Gastrocnemius medialis (tissue), 4 donors: ENCODE measurements at regions not wholly inside any gene's neighbourhood (a gene's known extent, or its start where the extent isn't known, plus 50 kb on each side); places are given as distances from the start of the nearest gene placed in this dataset.
A peak's percentile ranks its signal among the peaks of the same experiment; 100 is the strongest.

Experiments used
- ATAC-seq, 2 donors: fragments of 150-250 bp; one replicate each; pipeline ENCODE4 v1.9.1; 2016
- DNase-seq, 2 donors: peaks; one replicate each; pipeline ENCODE4 v3.0.0-alpha.2; 2019
- H3K27ac ChIP-seq, 4 donors: fragments of 200-600 bp; sonication (generic); 1 replicate in 1 of 4; 2 replicates in 3 of 4; pipeline ENCODE4 v1.5.1; 2016 to 2018; ENCODE audit warnings: mild to moderate bottlenecking in 2 of 4, moderate library complexity in 1 of 4
- H3K27me3 ChIP-seq, 3 donors: fragments of 200-600 bp; sonication (generic) in 2 of 3; 1 replicate in 1 of 3; 2 replicates in 2 of 3; pipeline versions ENCODE4 v1.5.1 to v1.6.0; 2016 to 2019; ENCODE audit warnings: mild to moderate bottlenecking in 1 of 3, moderate library complexity in 1 of 3
- H3K36me3 ChIP-seq, 2 donors: fragments of 200-600 bp; sonication (generic) in 1 of 2; one replicate each; pipeline ENCODE4 v1.5.1; 2017 to 2018
- H3K4me1 ChIP-seq, 2 donors: fragments of 200-600 bp; sonication (generic) in 1 of 2; one replicate each; pipeline ENCODE4 v1.5.1; 2016 to 2017; ENCODE audit warnings: mild to moderate bottlenecking in 2 of 2
- H3K4me3 ChIP-seq, 4 donors: fragments of 200-600 bp; sonication (generic) in 3 of 4; 1 replicate in 1 of 4; 2 replicates in 3 of 4; pipeline ENCODE4 v1.5.1; 2016 to 2019; ENCODE audit warnings: mild to moderate bottlenecking in 2 of 4
- H3K9me3 ChIP-seq, 3 donors: fragments of 200-600 bp; sonication (generic) in 2 of 3; 1 replicate in 1 of 3; 2 replicates in 2 of 3; pipeline ENCODE4 v1.5.1; 2016 to 2019
- POLR2A ChIP-seq, 2 donors: fragments of 450-650 bp; IDR thresholded peaks; one replicate each; pipeline ENCODE4 v1.6.1; 2017; ENCODE audit warnings: antibody characterized with exemption in 2 of 2, mild to moderate bottlenecking in 2 of 2, moderate library complexity in 2 of 2
- in situ Hi-C, 4 donors: fragments of 200-750 bp; cut with MboI; loops; one replicate each; pipeline versions ENCODE4 v1.15.0 to v1.8.0; 2017; ENCODE audit warnings: low sequenced_read_pairs in 4 of 4
- intact Hi-C: fragments of 100-400 bp; cut with DNase I; formaldehyde crosslinking; loops from one replicate; pipeline ENCODE4 v1.15.1; 2023; ENCODE audit warnings: low total_unique reads
- microRNA counts, 2 donors: library from miRNA; unstranded; fragments of <30 nt; microRNA quantifications; one replicate each; lab custom pipeline; 2016
- microRNA-seq, 2 donors: library from miRNA; unstranded; fragments of <30 nt; microRNA quantifications; one replicate each; pipeline ENCODE4, GENCODE V29; 2016; ENCODE audit warnings: borderline replicate concordance in 2 of 2
- TF ChIP-seq, protein P1 (sequence below), 5 experiments: fragments of 450-650 bp in 3 of 5; fragments of 200-600 bp in 2 of 5; sonication (generic) in 2 of 5; IDR thresholded peaks in 4 of 5; conservative IDR thresholded peaks in 1 of 5; 1 replicate in 4 of 5; 2 replicates in 1 of 5; pipeline ENCODE4 v1.5.1; 2016 to 2019; ENCODE audit warnings: antibody characterized with exemption in 5 of 5, mild to moderate bottlenecking in 3 of 5, moderate library complexity in 3 of 5

DNA sequence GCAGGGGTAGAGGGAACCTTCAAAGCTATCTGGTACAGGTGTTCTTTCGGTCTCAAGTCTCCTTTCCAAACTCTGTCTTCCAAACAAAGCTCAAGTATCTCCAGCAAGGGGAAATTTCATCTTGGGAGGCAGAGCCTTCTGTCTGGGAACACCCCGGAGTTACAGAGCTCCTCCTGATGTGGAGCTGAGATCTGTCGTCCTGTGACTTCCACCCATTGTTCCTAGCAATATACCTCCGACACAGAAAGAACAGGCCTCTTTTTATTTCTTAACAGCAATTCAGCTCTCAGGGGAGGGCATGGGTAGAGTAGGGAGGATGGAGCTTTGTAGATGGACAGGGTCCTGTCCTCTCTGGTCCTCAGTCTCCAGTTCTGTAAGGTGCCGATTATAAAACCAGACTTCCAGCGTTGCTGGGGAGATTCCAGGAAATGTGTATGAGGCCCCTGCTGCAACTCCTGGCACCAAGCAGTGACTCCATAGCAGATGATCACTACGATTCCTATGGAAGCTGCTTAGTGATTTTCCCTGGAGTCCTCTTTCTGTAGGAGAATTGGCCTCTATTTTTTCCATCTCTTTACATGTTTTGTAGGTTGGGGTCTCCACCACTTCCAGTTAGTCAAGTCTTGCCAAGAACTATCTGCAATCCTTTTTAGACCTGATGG is 56.0 kb upstream of the ARGLU1 start:
- Histone ChIP-seq H3K4me3 (no peak overlapping the region), H3K4me1 (no peaks in the 10 kb centered on the region), H3K36me3 (no peaks in the 10 kb centered on the region), H3K27me3 (peaks cover 0 to 4% (median 0%) of the 10 kb centered on the region in 3 donors), H3K9me3 (no peaks in the 10 kb centered on the region), H3K27ac (peak overlapping the region; percentile 14 to 61 (median 54))
- intact Hi-C loops = loop anchor here (5.0 kb wide), 1 partner anchor 87 kb away; the partner anchor contains the start of gene EFNB2
- TF ChIP-seq, protein P1, sequence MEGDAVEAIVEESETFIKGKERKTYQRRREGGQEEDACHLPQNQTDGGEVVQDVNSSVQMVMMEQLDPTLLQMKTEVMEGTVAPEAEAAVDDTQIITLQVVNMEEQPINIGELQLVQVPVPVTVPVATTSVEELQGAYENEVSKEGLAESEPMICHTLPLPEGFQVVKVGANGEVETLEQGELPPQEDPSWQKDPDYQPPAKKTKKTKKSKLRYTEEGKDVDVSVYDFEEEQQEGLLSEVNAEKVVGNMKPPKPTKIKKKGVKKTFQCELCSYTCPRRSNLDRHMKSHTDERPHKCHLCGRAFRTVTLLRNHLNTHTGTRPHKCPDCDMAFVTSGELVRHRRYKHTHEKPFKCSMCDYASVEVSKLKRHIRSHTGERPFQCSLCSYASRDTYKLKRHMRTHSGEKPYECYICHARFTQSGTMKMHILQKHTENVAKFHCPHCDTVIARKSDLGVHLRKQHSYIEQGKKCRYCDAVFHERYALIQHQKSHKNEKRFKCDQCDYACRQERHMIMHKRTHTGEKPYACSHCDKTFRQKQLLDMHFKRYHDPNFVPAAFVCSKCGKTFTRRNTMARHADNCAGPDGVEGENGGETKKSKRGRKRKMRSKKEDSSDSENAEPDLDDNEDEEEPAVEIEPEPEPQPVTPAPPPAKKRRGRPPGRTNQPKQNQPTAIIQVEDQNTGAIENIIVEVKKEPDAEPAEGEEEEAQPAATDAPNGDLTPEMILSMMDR (IDR thresholded peaks at IDR 0.05 in 4 of 5, conservative IDR thresholded peaks at IDR 0.05 in 1 of 5) = no peak
- TF ChIP-seq POLR2A (IDR thresholded peaks at IDR 0.05) = no peak
- in situ Hi-C loops = no loop called here
- DNase-seq (no peak), ATAC-seq (peak; percentile 39 to 50)

DNA sequence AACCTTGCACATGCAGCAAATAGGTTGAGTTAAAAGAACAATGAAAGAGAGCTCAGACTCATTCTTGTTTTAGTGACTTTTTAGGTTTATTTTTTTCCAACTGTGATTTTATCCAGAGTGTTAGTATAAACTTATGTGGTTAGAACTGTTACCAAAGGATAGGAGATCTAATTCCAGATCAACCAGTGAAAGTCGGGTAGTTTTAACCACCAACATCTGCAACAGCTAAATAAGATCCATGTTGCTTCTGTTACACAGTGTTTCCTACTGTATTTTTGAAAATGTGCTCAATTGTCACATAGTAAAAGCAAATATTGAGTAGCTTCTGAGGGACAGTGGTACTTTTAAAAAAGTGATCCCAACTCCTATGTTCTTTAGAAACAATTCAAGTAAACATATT is 53.9 kb upstream of the ARGLU1 start:
- no peak overlapping the region for H3K4me3 ChIP-seq
- H3K9me3 ChIP-seq = no peaks in the 10 kb centered on the region
- intact Hi-C loops = loop anchor here (5.0 kb wide), 1 partner anchor 85 kb away; the partner anchor contains the start of gene EFNB2
- H3K27me3 ChIP-seq = peaks cover 0 to 4% (median 0%) of the 10 kb centered on the region in 3 donors
- DNase-seq = no peak
- H3K4me1 ChIP-seq = no peaks in the 10 kb centered on the region
- no peak for TF ChIP-seq POLR2A (IDR thresholded peaks at IDR 0.05)
- TF ChIP-seq, protein P1 (IDR thresholded peaks at IDR 0.05 in 4 of 5, conservative IDR thresholded peaks at IDR 0.05 in 1 of 5) = no peak
- no peak for ATAC-seq
- no peak overlapping the region for H3K27ac ChIP-seq
- H3K36me3 ChIP-seq = no peaks in the 10 kb centered on the region
- in situ Hi-C loops = no loop called here

DNA sequence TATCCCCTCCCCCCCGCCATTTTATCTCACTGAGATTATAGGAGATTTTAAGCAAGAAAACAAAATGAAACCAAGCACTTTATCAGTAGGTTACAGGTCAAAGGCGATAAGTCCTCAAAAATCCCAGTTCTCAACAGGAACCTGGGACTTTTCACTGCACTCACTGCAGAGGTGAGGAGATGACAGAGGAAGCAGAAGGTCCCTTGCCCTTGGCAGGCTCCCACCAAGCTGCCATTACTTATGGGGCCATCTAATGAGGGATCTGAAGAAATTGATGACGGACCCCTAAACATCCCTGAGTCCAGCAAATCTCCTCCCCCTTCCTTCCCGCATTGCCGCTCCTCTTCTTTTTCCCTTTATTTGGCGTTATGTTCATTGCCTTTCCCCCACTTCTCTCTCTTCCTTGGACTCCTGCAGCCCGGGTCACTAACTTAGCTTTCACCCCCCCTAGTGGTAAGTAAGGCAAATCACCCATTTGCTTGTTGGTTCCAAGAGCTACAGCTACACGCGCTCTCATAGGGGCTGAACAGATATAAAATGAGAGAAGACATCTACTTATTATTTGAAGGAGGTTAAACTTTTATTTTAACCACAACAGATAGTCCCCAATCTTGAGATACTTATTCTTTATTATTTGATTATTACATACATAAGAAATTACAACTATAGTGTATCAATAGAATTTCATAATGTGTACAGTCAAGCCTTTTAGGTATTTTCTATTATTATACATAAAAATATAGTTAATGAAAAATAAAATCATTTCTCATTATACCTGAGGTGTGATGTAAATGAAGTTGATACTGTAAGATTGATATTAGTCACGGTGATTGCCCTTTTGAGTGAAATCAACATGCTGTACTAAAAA is 52.0 kb upstream of the ARGLU1 start:
- peaks cover 0 to 4% (median 0%) of the 10 kb centered on the region in 3 donors for H3K27me3 ChIP-seq
- peak overlapping the region in 2 of 4 donors; percentile 27 to 32 for H3K27ac ChIP-seq
- in situ Hi-C loops (no loop called here), intact Hi-C loops (loop anchor here (5.0 kb wide), 1 partner anchor 83 kb away; the partner anchor contains the start of gene EFNB2)
- H3K4me1 ChIP-seq = no peaks in the 10 kb centered on the region
- H3K4me3 ChIP-seq = no peak overlapping the region
- H3K36me3 ChIP-seq = no peaks in the 10 kb centered on the region
- peak; percentile 14 to 16 for DNase-seq
- peak; percentile 73 to 91 for ATAC-seq
- no peak for TF ChIP-seq POLR2A (IDR thresholded peaks at IDR 0.05)
- TF ChIP-seq, protein P1 (IDR thresholded peaks at IDR 0.05 in 4 of 5, conservative IDR thresholded peaks at IDR 0.05 in 1 of 5) = peak; percentile 52 to 73 (median 60)
- no peaks in the 10 kb centered on the region for H3K9me3 ChIP-seq

MicroRNAs encoded in the stretch of these regions (microRNA counts, 767-probe panel; counts per million panel counts)
- 356 to 448 counts per million in 2 donors for microRNA hsa-miR-1267 (lab: Ali Mortazavi, UCI)

Small RNAs in the stretch of these regions (microRNA-seq; reads per million reads assigned to microRNA genes)
- gene MIR1267 = 0 reads per million in 2 donors
